CD8-positive, alpha-beta memory T cell (primary cell): ENCODE measurements at regions not wholly inside any gene's neighbourhood (a gene's known extent, or its start where the extent isn't known, plus 50 kb on each side); places are given as distances from the start of the nearest gene placed in this dataset.
"Not testable (repeated sequence)": the region's sequence is repeated elsewhere in the genome, so short reads cannot be mapped to it uniquely, and the experiment has no call there.

Experiments
- CTCF ChIA-PET: fragments of 350-600 bp; sonication (Branson Sonifier 250); formaldehyde crosslinking; loops from one replicate; lab custom pipeline; 2021; ENCODE audit warnings: antibody characterized with exemption; lab: Charles Lee
- POLR2A ChIA-PET: fragments of 350-600 bp; sonication (Branson Sonifier 250); formaldehyde crosslinking; loops from one replicate; lab custom pipeline; 2021; ENCODE audit warnings: antibody characterized with exemption; lab: Charles Lee
- DNase-seq, 5 donors: peaks; one replicate each; pipeline versions ENCODE4 v3.0.0 to v3.0.0-alpha.2; 2020 to 2022; ENCODE audit warnings: mixed read lengths in 1 of 5
- H3K27ac ChIP-seq: one replicate; pipeline ENCODE4 v1.7.0; 2013; ENCODE audit warnings: low read depth, mild to moderate bottlenecking, low read length, moderate library complexity
- H3K27me3 ChIP-seq: 2 replicates; pipeline ENCODE4 v1.7.0; 2013; ENCODE audit warnings: low read length, mild to moderate bottlenecking; ENCODE audit not compliant: insufficient read depth, poor library complexity, severe bottlenecking
- H3K36me3 ChIP-seq: 2 replicates; pipeline ENCODE4 v1.7.0; 2013; ENCODE audit warnings: mild to moderate bottlenecking, low read length, moderate library complexity; ENCODE audit not compliant: insufficient read depth
- H3K4me1 ChIP-seq: 2 replicates; pipeline ENCODE4 v1.7.0; 2013; ENCODE audit warnings: mild to moderate bottlenecking, low read length, moderate library complexity; ENCODE audit not compliant: insufficient read depth
- H3K4me3 ChIP-seq: 2 replicates; pipeline ENCODE4 v1.7.0; 2013; ENCODE audit warnings: mild to moderate bottlenecking, low read length
- H3K9me3 ChIP-seq: 2 replicates; pipeline ENCODE4 v1.7.0; 2013; ENCODE audit warnings: mild to moderate bottlenecking, low read length
- H3K27ac Mint-ChIP-seq, 8 donors: one replicate each; pipeline ENCODE4 v1.8.0; 2020 to 2021; ENCODE audit warnings: mixed read lengths in 8 of 8, mild to moderate bottlenecking in 6 of 8, inconsistent platforms in 3 of 8, moderate library complexity in 3 of 8
- H3K27me3 Mint-ChIP-seq, 2 donors: one replicate each; pipeline ENCODE4 v1.8.0; 2020 to 2021; ENCODE audit warnings: mixed read lengths in 2 of 2, mild to moderate bottlenecking in 1 of 2, moderate library complexity in 1 of 2
- H3K36me3 Mint-ChIP-seq, 3 donors: one replicate each; pipeline ENCODE4 v1.8.0; 2020 to 2021; ENCODE audit warnings: mixed read lengths in 3 of 3, inconsistent platforms in 1 of 3, mild to moderate bottlenecking in 1 of 3
- H3K4me1 Mint-ChIP-seq, 3 donors: one replicate each; pipeline ENCODE4 v1.8.0; 2020 to 2021; ENCODE audit warnings: mixed read lengths in 3 of 3, inconsistent platforms in 1 of 3, mild to moderate bottlenecking in 1 of 3
- H3K4me3 Mint-ChIP-seq, 7 donors: one replicate each; pipeline ENCODE4 v1.8.0; 2020 to 2021; ENCODE audit warnings: mixed read lengths in 7 of 7, mild to moderate bottlenecking in 6 of 7, moderate library complexity in 4 of 7, inconsistent platforms in 2 of 7
- H3K9me3 Mint-ChIP-seq, 5 donors: one replicate each; pipeline ENCODE4 v1.8.0; 2020 to 2022; ENCODE audit warnings: mixed read lengths in 5 of 5, mild to moderate bottlenecking in 3 of 5, moderate library complexity in 2 of 5, inconsistent platforms in 1 of 5

- H3K4me3 Mint-ChIP-seq = no peak overlapping the region
- H3K36me3 Mint-ChIP-seq = no peaks in the 10 kb centered on the region
- Histone ChIP-seq H3K27ac (no peak overlapping the region), H3K36me3 (no peaks in the 10 kb centered on the region), H3K4me3 (no peak overlapping the region), H3K9me3 (no peaks in the 10 kb centered on the region), H3K4me1 (no peaks in the 10 kb centered on the region), H3K27me3 (no peaks in the 10 kb centered on the region)
- no peak for DNase-seq
- H3K9me3 Mint-ChIP-seq = no peaks in the 10 kb centered on the region
- no peaks in the 10 kb centered on the region for H3K4me1 Mint-ChIP-seq
- H3K27ac Mint-ChIP-seq = no peak overlapping the region
- CTCF ChIA-PET = no interaction called here
- POLR2A ChIA-PET = no interaction called here
- H3K27me3 Mint-ChIP-seq = no peaks in the 10 kb centered on the region
Observed at GRCh38 chr13:96934889-96935489, 59.3 kb downstream of the OXGR1 start.

- H3K4me1 Mint-ChIP-seq = no peaks in the 10 kb centered on the region
- H3K9me3 Mint-ChIP-seq = peaks cover 5 to 15% (median 11%) of the 10 kb centered on the region in 5 donors
- no peaks in the 10 kb centered on the region for H3K27me3 Mint-ChIP-seq
- H3K9me3 ChIP-seq = no peaks in the 10 kb centered on the region
- H3K36me3 ChIP-seq = no peaks in the 10 kb centered on the region
- ChIA-PET CTCF (no interaction called here), POLR2A (no interaction called here)
- H3K27ac Mint-ChIP-seq = no peak overlapping the region
- no peak overlapping the region for H3K27ac ChIP-seq
- H3K4me3 Mint-ChIP-seq = no peak overlapping the region
- H3K27me3 ChIP-seq = no peaks in the 10 kb centered on the region
- H3K4me1 ChIP-seq = no peaks in the 10 kb centered on the region
- DNase-seq = no peak
- H3K36me3 Mint-ChIP-seq = no peaks in the 10 kb centered on the region
- no peak overlapping the region for H3K4me3 ChIP-seq
Observed at GRCh38 chr13:96925916-96926628, 68.2 kb downstream of the OXGR1 start.

GRCh38 chr13:96925477-96925876 is 68.8 kb downstream of the OXGR1 start:
- Histone ChIP-seq H3K36me3 (no peaks in the 10 kb centered on the region), H3K27me3 (no peaks in the 10 kb centered on the region), H3K4me1 (no peaks in the 10 kb centered on the region), H3K9me3 (no peaks in the 10 kb centered on the region), H3K27ac (no peak overlapping the region), H3K4me3 (no peak overlapping the region)
- Mint-ChIP-seq H3K4me1 (no peaks in the 10 kb centered on the region), H3K36me3 (peaks cover 0 to 2% (median 0%) of the 10 kb centered on the region in 3 donors), H3K9me3 (peaks cover 7 to 17% (median 11%) of the 10 kb centered on the region in 5 donors), H3K27ac (no peak overlapping the region), H3K27me3 (no peaks in the 10 kb centered on the region), H3K4me3 (no peak overlapping the region)
- CTCF ChIA-PET = no interaction called here
- no peak for DNase-seq
- POLR2A ChIA-PET = no interaction called here

- H3K27me3 Mint-ChIP-seq, H3K27ac Mint-ChIP-seq, H3K27ac ChIP-seq, H3K4me3 Mint-ChIP-seq, H3K36me3 Mint-ChIP-seq, H3K4me1 Mint-ChIP-seq, H3K36me3 ChIP-seq, H3K4me3 ChIP-seq, POLR2A ChIA-PET, DNase-seq, CTCF ChIA-PET, H3K9me3 ChIP-seq, H3K4me1 ChIP-seq, H3K27me3 ChIP-seq: not testable (repeated sequence)
- peaks cover 11 to 21% (median 14%) of the 10 kb centered on the region in 5 donors for H3K9me3 Mint-ChIP-seq
Observed at GRCh38 chr13:96918861-96919631, 75.2 kb downstream of the OXGR1 start.

GRCh38 chr13:96904232-96904631 is 90.0 kb downstream of the OXGR1 start:
- no peak overlapping the region for H3K27ac Mint-ChIP-seq
- H3K4me3 Mint-ChIP-seq = no peak overlapping the region
- CTCF ChIA-PET = no interaction called here
- H3K27me3 Mint-ChIP-seq = no peaks in the 10 kb centered on the region
- Histone ChIP-seq H3K27ac (no peak overlapping the region), H3K4me3 (no peak overlapping the region), H3K9me3 (no peaks in the 10 kb centered on the region), H3K4me1 (no peaks in the 10 kb centered on the region), H3K36me3 (no peaks in the 10 kb centered on the region), H3K27me3 (no peaks in the 10 kb centered on the region)
- DNase-seq = no peak
- H3K4me1 Mint-ChIP-seq = no peaks in the 10 kb centered on the region
- H3K9me3 Mint-ChIP-seq = peaks cover 0 to 2% (median 0%) of the 10 kb centered on the region in 5 donors
- no peaks in the 10 kb centered on the region for H3K36me3 Mint-ChIP-seq
- POLR2A ChIA-PET = no interaction called here

- Mint-ChIP-seq H3K27me3 (no peaks in the 10 kb centered on the region), H3K36me3 (no peaks in the 10 kb centered on the region), H3K4me1 (no peaks in the 10 kb centered on the region), H3K27ac (no peak overlapping the region), H3K4me3 (no peak overlapping the region), H3K9me3 (peaks cover 0 to 2% (median 0%) of the 10 kb centered on the region in 5 donors)
- POLR2A ChIA-PET = no interaction called here
- Histone ChIP-seq H3K4me1 (no peaks in the 10 kb centered on the region), H3K4me3 (no peak overlapping the region), H3K9me3 (no peaks in the 10 kb centered on the region), H3K27me3 (no peaks in the 10 kb centered on the region), H3K36me3 (no peaks in the 10 kb centered on the region), H3K27ac (no peak overlapping the region)
- CTCF ChIA-PET = no interaction called here
- DNase-seq = no peak
Observed at GRCh38 chr13:96903085-96903484, 91.2 kb downstream of the OXGR1 start.

- no peaks in the 10 kb centered on the region for H3K9me3 ChIP-seq
- H3K36me3 ChIP-seq = no peaks in the 10 kb centered on the region
- H3K4me1 ChIP-seq = no peaks in the 10 kb centered on the region
- no peaks in the 10 kb centered on the region for H3K27me3 ChIP-seq
- ChIA-PET POLR2A (no interaction called here), CTCF (no interaction called here)
- DNase-seq = no peak
- Mint-ChIP-seq H3K27me3 (no peaks in the 10 kb centered on the region), H3K4me1 (no peaks in the 10 kb centered on the region), H3K36me3 (no peaks in the 10 kb centered on the region), H3K4me3 (no peak overlapping the region), H3K27ac (no peak overlapping the region), H3K9me3 (peaks cover 0 to 4% (median 2%) of the 10 kb centered on the region in 5 donors)
- H3K4me3 ChIP-seq = no peak overlapping the region
- no peak overlapping the region for H3K27ac ChIP-seq
Observed at GRCh38 chr13:96900986-96901385, 93.3 kb downstream of the OXGR1 start.

- no peaks in the 10 kb centered on the region for H3K27me3 ChIP-seq
- peaks cover 2 to 10% (median 3%) of the 10 kb centered on the region in 5 donors for H3K9me3 Mint-ChIP-seq
- H3K4me1 Mint-ChIP-seq = no peaks in the 10 kb centered on the region
- no peaks in the 10 kb centered on the region for H3K36me3 Mint-ChIP-seq
- no peak overlapping the region for H3K4me3 ChIP-seq
- H3K4me3 Mint-ChIP-seq = no peak overlapping the region
- no peaks in the 10 kb centered on the region for H3K36me3 ChIP-seq
- DNase-seq = no peak
- H3K4me1 ChIP-seq = no peaks in the 10 kb centered on the region
- no peaks in the 10 kb centered on the region for H3K9me3 ChIP-seq
- H3K27me3 Mint-ChIP-seq = no peaks in the 10 kb centered on the region
- H3K27ac Mint-ChIP-seq = no peak overlapping the region
- ChIA-PET CTCF (no interaction called here), POLR2A (no interaction called here)
- no peak overlapping the region for H3K27ac ChIP-seq
Observed at GRCh38 chr13:96899946-96900345, 94.3 kb downstream of the OXGR1 start.
